CD4-positive, alpha-beta T cell treated with Interferon gamma for 1 hour (primary cell): ENCODE measurements at regions not wholly inside any gene's neighbourhood (a gene's known extent, or its start where the extent isn't known, plus 50 kb on each side); places are given as distances from the start of the nearest gene placed in this dataset.

ENCODE experiments used
- DNase-seq: peaks from one replicate; pipeline ENCODE4 v3.0.0-alpha.2; 2020

GRCh38 chr1:55694310-55694801 lies 479.2 kb upstream of the USP24 start:
- DNase-seq: no peak

- no peak for DNase-seq
Measured at GRCh38 chr1:55692726-55693125, 477.6 kb upstream of the USP24 start.

GRCh38 chr1:55690366-55690765 lies 475.2 kb upstream of the USP24 start:
- DNase-seq: no peak

GRCh38 chr1:55689800-55690199 lies 474.6 kb upstream of the USP24 start:
- DNase-seq: no peak

GRCh38 chr1:55685560-55685959 lies 470.4 kb upstream of the USP24 start:
- DNase-seq: no peak

GRCh38 chr1:55684131-55684650 lies 469.0 kb upstream of the USP24 start:
- no peak for DNase-seq

GRCh38 chr1:55682198-55682597 lies 467.0 kb upstream of the USP24 start:
- no peak for DNase-seq

GRCh38 chr1:55679971-55680370 lies 464.8 kb upstream of the USP24 start:
- DNase-seq: no peak

- no peak for DNase-seq
Measured at GRCh38 chr1:55673416-55673815, 458.3 kb upstream of the USP24 start.

GRCh38 chr1:55670331-55671082 lies 455.3 kb upstream of the USP24 start:
- no peak for DNase-seq

GRCh38 chr1:55669293-55669692 lies 454.1 kb upstream of the USP24 start:
- DNase-seq: no peak

- no peak for DNase-seq
Measured at GRCh38 chr1:55662875-55663274, 447.7 kb upstream of the USP24 start.

- no peak for DNase-seq
Measured at GRCh38 chr1:55658917-55659316, 443.8 kb upstream of the USP24 start.

- no peak for DNase-seq
Measured at GRCh38 chr1:55654750-55655149, 439.6 kb upstream of the USP24 start.

- no peak for DNase-seq
Measured at GRCh38 chr1:55654171-55654570, 439.0 kb upstream of the USP24 start.

- no peak for DNase-seq
Measured at GRCh38 chr1:55650444-55650843, 435.3 kb upstream of the USP24 start.

GRCh38 chr1:55646181-55646580 lies 431.0 kb upstream of the USP24 start:
- DNase-seq: no peak

- DNase-seq: no peak
Measured at GRCh38 chr1:55645270-55645669, 430.1 kb upstream of the USP24 start.

GRCh38 chr1:55641947-55642346 lies 426.8 kb upstream of the USP24 start:
- DNase-seq: no peak

- DNase-seq: peak; percentile 39
Measured at GRCh38 chr1:55640708-55641473, 425.7 kb upstream of the USP24 start.

GRCh38 chr1:55639526-55639925 lies 424.4 kb upstream of the USP24 start:
- no peak for DNase-seq

GRCh38 chr1:55639051-55639450 lies 423.9 kb upstream of the USP24 start:
- no peak for DNase-seq

GRCh38 chr1:55636696-55637095 lies 421.5 kb upstream of the USP24 start:
- DNase-seq: no peak

- no peak for DNase-seq
Measured at GRCh38 chr1:55635856-55636255, 420.7 kb upstream of the USP24 start.
